GM13977 (cell line): ENCODE measurements at regions not wholly inside any gene's neighbourhood (a gene's known extent, or its start where the extent isn't known, plus 50 kb on each side); places are given as distances from the start of the nearest gene placed in this dataset.
"Not testable (repeated sequence)": the region's sequence is repeated elsewhere in the genome, so short reads cannot be mapped to it uniquely, and the experiment has no call there.

Source experiments
- DNase-seq: peaks from one replicate; pipeline ENCODE4 v3.0.0; 2012; ENCODE audit warnings: low spot score
- in situ Hi-C: fragments of 300-500 bp; cut with MboI; formaldehyde crosslinking; loops from one replicate; pipeline ENCODE4 v1.12.0; 2022; ENCODE audit warnings: low sequenced_read_pairs, low pct_unique_long_range_greater_than_20kb, mixed read lengths, inconsistent platforms; ENCODE audit not compliant: unreplicated experiment
- TF ChIP-seq, protein P1 (sequence below): IDR thresholded peaks from 2 replicates; pipeline ENCODE4 v1.5.1; 2012; ENCODE audit warnings: mild to moderate bottlenecking, control low read depth; ENCODE audit not compliant: insufficient read depth; ENCODE audit errors: extremely low read depth, missing control alignments

- TF ChIP-seq, protein P1, sequence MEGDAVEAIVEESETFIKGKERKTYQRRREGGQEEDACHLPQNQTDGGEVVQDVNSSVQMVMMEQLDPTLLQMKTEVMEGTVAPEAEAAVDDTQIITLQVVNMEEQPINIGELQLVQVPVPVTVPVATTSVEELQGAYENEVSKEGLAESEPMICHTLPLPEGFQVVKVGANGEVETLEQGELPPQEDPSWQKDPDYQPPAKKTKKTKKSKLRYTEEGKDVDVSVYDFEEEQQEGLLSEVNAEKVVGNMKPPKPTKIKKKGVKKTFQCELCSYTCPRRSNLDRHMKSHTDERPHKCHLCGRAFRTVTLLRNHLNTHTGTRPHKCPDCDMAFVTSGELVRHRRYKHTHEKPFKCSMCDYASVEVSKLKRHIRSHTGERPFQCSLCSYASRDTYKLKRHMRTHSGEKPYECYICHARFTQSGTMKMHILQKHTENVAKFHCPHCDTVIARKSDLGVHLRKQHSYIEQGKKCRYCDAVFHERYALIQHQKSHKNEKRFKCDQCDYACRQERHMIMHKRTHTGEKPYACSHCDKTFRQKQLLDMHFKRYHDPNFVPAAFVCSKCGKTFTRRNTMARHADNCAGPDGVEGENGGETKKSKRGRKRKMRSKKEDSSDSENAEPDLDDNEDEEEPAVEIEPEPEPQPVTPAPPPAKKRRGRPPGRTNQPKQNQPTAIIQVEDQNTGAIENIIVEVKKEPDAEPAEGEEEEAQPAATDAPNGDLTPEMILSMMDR: no peak
- no peak for DNase-seq
- in situ Hi-C loops: no loop called here
These were observed 123.0 kb downstream of the GPR85 start for GRCh38 chr7:112963634-112964033.

- TF ChIP-seq, protein P1: no peak
- no peak for DNase-seq
- in situ Hi-C loops: no loop called here
These were observed 123.8 kb downstream of the GPR85 start for GRCh38 chr7:112962815-112963214.

GRCh38 chr7:112959276-112959675, 127.4 kb downstream of the GPR85 start:
- DNase-seq: no peak
- in situ Hi-C loops: no loop called here
- TF ChIP-seq, protein P1: no peak

DNA sequence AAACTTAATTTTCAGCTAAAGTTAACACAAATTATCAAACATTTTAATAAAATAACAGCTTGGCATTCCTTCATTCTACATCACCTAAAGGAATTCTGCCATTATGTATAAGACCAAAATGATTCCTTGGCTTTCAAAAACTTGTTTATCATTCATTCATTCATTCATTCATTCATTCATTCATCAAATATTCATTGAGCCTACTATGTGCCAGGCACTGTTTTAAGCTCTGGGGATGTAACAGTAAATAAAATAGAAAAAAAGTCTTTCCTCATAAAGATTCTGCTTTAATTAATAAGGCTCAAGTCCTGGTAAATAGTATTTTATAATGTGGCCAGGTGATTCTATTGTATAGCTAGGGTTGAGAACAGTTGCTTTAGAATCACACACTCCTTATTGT, 127.9 kb downstream of the GPR85 start:
- no peak for DNase-seq
- TF ChIP-seq, protein P1: no peak
- in situ Hi-C loops: no loop called here

DNA sequence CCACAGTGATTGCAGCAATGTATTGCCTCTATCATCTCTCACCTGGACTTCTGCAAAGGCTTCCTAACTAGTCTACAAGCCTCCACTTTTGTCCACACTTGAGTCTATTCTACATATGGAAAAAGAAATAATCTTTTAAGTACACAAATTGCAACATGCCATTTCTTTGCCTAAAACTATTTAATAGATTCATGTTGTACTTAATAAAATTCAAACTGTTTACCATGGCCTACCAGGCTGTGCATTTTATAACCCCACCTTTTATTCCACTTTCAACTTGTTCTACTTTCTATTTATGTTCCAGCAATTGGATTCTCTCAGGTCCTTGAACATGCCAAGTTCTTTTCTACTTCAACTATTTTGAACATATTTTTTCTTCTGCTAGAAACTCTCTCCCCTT, 128.7 kb downstream of the GPR85 start:
- in situ Hi-C loops: no loop called here

GRCh38 chr7:112953031-112953430, 133.6 kb downstream of the GPR85 start:
- DNase-seq, in situ Hi-C loops: not testable (repeated sequence)

More for the DNA sequence above, 128.7 kb downstream of the GPR85 start:
- DNase-seq: no peak
- TF ChIP-seq, protein P1: no peak

GRCh38 chr7:112951070-112951469, 135.6 kb downstream of the GPR85 start:
- TF ChIP-seq, protein P1: no peak
- in situ Hi-C loops: no loop called here

DNA sequence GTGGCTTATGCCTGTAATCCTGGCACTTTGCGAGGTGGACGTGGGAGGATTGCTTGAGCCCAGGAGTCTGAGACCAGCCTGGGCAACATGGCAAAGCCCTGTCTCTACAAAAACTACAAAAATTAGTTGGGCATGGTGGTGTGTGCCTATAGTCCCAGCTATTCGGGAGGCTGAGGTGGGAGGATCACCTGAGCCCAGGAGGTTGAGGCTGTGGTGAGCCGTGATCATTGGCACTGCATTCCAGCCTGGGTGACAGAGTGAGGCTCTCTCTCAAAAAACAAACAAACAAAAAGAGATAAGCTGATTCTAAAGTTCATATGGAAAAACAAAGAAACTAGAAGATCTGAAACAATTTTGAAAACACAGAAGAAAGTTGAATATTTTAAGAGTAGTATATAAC, 136.9 kb downstream of the GPR85 start:
- DNase-seq, in situ Hi-C loops: not testable (repeated sequence)

More at GRCh38 chr7:112951070-112951469, 135.6 kb downstream of the GPR85 start:
- DNase-seq: no peak
